ENCODE measurements at regions not wholly inside any gene's neighbourhood (a gene's known extent, or its start where the extent isn't known, plus 50 kb on each side); places are given as distances from the start of the nearest gene placed in this dataset.

GRCh38 chr13:50684366-50684765 lies 159.1 kb downstream of the DLEU7 start:
- no peaks in the 10 kb centered on the region for H3K9me3 ChIP-seq (ENCODE audit: control insufficient read depth, insufficient read depth, low read length)
- DNase-seq, result no peak
- H3K9me3 Mint-ChIP-seq, result no peaks in the 10 kb centered on the region
- no peak overlapping the region for H3K4me3 Mint-ChIP-seq
- WGBS (ENCODE audit: insufficient coverage), result 6% methylated on average over 3 of the region's 3 CpGs
- H3K4me1 Mint-ChIP-seq, result peaks cover 35 to 36% of the 10 kb centered on the region in 2 donors
- H3K27me3 Mint-ChIP-seq (ENCODE audit: low read depth in 2 of 2), result peaks cover 55 to 90% of the 10 kb centered on the region in 2 donors
- intact Hi-C loops (cut with micrococcal nuclease), result no loop called here
- no peaks in the 10 kb centered on the region for H3K36me3 Mint-ChIP-seq
- H3K27me3 ChIP-seq (ENCODE audit: control insufficient read depth, insufficient read depth, low read length), result peaks cover 37% of the 10 kb centered on the region
- H3K36me3 ChIP-seq (ENCODE audit: control insufficient read depth, insufficient read depth, low read length), result no peaks in the 10 kb centered on the region
- H3K4me3 ChIP-seq (ENCODE audit: low read length), result no peak overlapping the region
- no peak for TF ChIP-seq CTCF (IDR thresholded peaks at IDR 0.05)
- H3K27ac ChIP-seq (ENCODE audit: low read length), result no peak overlapping the region
- no peak overlapping the region for H3K27ac Mint-ChIP-seq
- H3K4me1 ChIP-seq (ENCODE audit: control insufficient read depth, insufficient read depth, low read length), result peaks cover 8% of the 10 kb centered on the region
- peak in 1 of 3 donors; percentile 69 for ATAC-seq

GRCh38 chr13:50685491-50685890 lies 158.0 kb downstream of the DLEU7 start:
- Mint-ChIP-seq H3K4me3 (no peak overlapping the region), H3K27ac (no peak overlapping the region), H3K36me3 (no peaks in the 10 kb centered on the region), H3K9me3 (no peaks in the 10 kb centered on the region), H3K4me1 (peaks cover 27 to 34% of the 10 kb centered on the region in 2 donors), H3K27me3 (ENCODE audit: low read depth in 2 of 2) (peaks cover 45 to 81% of the 10 kb centered on the region in 2 donors)
- Histone ChIP-seq H3K27me3 (ENCODE audit: control insufficient read depth, insufficient read depth, low read length) (peaks cover 28% of the 10 kb centered on the region), H3K36me3 (ENCODE audit: control insufficient read depth, insufficient read depth, low read length) (no peaks in the 10 kb centered on the region), H3K4me1 (ENCODE audit: control insufficient read depth, insufficient read depth, low read length) (peaks cover 8% of the 10 kb centered on the region), H3K27ac (ENCODE audit: low read length) (no peak overlapping the region), H3K4me3 (ENCODE audit: low read length) (no peak overlapping the region), H3K9me3 (ENCODE audit: control insufficient read depth, insufficient read depth, low read length) (no peaks in the 10 kb centered on the region)
- intact Hi-C loops (cut with micrococcal nuclease), result no loop called here
- WGBS (ENCODE audit: insufficient coverage), result 76% methylated on average over 2 of the region's 3 CpGs
- TF ChIP-seq CTCF (IDR thresholded peaks at IDR 0.05), result no peak
- ATAC-seq, result no peak
- DNase-seq, result no peak

GRCh38 chr13:50685956-50686355 lies 157.5 kb downstream of the DLEU7 start:
- intact Hi-C loops (cut with micrococcal nuclease), result no loop called here
- 96% methylated on average over 3 of the region's 5 CpGs for WGBS (ENCODE audit: insufficient coverage)
- Mint-ChIP-seq H3K4me1 (peaks cover 27 to 34% of the 10 kb centered on the region in 2 donors), H3K9me3 (no peaks in the 10 kb centered on the region), H3K4me3 (no peak overlapping the region), H3K36me3 (no peaks in the 10 kb centered on the region), H3K27me3 (ENCODE audit: low read depth in 2 of 2) (peaks cover 46 to 81% of the 10 kb centered on the region in 2 donors), H3K27ac (no peak overlapping the region)
- Histone ChIP-seq H3K9me3 (ENCODE audit: control insufficient read depth, insufficient read depth, low read length) (no peaks in the 10 kb centered on the region), H3K4me3 (ENCODE audit: low read length) (no peak overlapping the region), H3K36me3 (ENCODE audit: control insufficient read depth, insufficient read depth, low read length) (no peaks in the 10 kb centered on the region), H3K4me1 (ENCODE audit: control insufficient read depth, insufficient read depth, low read length) (peaks cover 8% of the 10 kb centered on the region), H3K27me3 (ENCODE audit: control insufficient read depth, insufficient read depth, low read length) (peaks cover 25% of the 10 kb centered on the region), H3K27ac (ENCODE audit: low read length) (no peak overlapping the region)
- ATAC-seq (no peak), DNase-seq (no peak)
- TF ChIP-seq CTCF (IDR thresholded peaks at IDR 0.05), result no peak

GRCh38 chr13:50686551-50686950 lies 156.9 kb downstream of the DLEU7 start:
- no peak for TF ChIP-seq CTCF (IDR thresholded peaks at IDR 0.05)
- Histone ChIP-seq H3K27ac (ENCODE audit: low read length) (no peak overlapping the region), H3K27me3 (ENCODE audit: control insufficient read depth, insufficient read depth, low read length) (peaks cover 25% of the 10 kb centered on the region), H3K9me3 (ENCODE audit: control insufficient read depth, insufficient read depth, low read length) (no peaks in the 10 kb centered on the region), H3K4me1 (ENCODE audit: control insufficient read depth, insufficient read depth, low read length) (peaks cover 8% of the 10 kb centered on the region), H3K36me3 (ENCODE audit: control insufficient read depth, insufficient read depth, low read length) (no peaks in the 10 kb centered on the region), H3K4me3 (ENCODE audit: low read length) (no peak overlapping the region)
- Mint-ChIP-seq H3K4me1 (peaks cover 27 to 34% of the 10 kb centered on the region in 2 donors), H3K9me3 (no peaks in the 10 kb centered on the region), H3K36me3 (no peaks in the 10 kb centered on the region), H3K27me3 (ENCODE audit: low read depth in 2 of 2) (peaks cover 46 to 84% of the 10 kb centered on the region in 2 donors), H3K4me3 (peak overlapping the region; percentile 43), H3K27ac (no peak overlapping the region)
- 9% methylated on average over 3 of the region's 3 CpGs for WGBS (ENCODE audit: insufficient coverage)
- DNase-seq, result peak in 1 of 2 donors; percentile 21
- intact Hi-C loops (cut with micrococcal nuclease), result no loop called here
- ATAC-seq, result peak; percentile 43 to 82 (median 49)
